ENCODE measurements at regions not wholly inside any gene's neighbourhood (a gene's known extent, or its start where the extent isn't known, plus 50 kb on each side); places are given as distances from the start of the nearest gene placed in this dataset.

DNA sequence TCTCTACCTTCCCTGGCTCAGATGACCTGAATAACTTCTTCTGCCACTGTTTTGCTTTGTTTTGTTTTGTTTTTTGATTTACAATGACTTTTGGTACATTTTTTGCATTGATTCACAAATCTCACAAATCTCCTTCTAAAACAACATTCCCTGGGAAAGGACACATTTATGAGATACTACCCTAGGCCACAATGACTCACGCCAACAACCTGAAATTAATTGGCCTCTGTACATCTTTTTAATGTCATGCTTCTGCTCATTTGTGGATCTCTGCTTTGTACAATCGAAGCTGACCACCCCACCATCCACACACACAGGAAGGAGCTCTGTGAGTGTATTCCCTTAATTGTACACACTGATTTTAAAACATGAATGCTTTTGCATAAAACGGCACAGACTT is 156.7 kb upstream of the PFKP start:
- TF ChIP-seq, protein P1, sequence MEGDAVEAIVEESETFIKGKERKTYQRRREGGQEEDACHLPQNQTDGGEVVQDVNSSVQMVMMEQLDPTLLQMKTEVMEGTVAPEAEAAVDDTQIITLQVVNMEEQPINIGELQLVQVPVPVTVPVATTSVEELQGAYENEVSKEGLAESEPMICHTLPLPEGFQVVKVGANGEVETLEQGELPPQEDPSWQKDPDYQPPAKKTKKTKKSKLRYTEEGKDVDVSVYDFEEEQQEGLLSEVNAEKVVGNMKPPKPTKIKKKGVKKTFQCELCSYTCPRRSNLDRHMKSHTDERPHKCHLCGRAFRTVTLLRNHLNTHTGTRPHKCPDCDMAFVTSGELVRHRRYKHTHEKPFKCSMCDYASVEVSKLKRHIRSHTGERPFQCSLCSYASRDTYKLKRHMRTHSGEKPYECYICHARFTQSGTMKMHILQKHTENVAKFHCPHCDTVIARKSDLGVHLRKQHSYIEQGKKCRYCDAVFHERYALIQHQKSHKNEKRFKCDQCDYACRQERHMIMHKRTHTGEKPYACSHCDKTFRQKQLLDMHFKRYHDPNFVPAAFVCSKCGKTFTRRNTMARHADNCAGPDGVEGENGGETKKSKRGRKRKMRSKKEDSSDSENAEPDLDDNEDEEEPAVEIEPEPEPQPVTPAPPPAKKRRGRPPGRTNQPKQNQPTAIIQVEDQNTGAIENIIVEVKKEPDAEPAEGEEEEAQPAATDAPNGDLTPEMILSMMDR (IDR thresholded peaks at IDR 0.05; ENCODE audit: borderline replicate concordance, extremely low read depth, low read length, poor library complexity, severe bottlenecking): no peak
- no peak for TF ChIP-seq EZH2 (IDR thresholded peaks at IDR 0.05; ENCODE audit: borderline replicate concordance, low read depth, low read length, severe bottlenecking)

All from DND-41 (cell line).